GM13977 (cell line): ENCODE measurements at regions not wholly inside any gene's neighbourhood (a gene's known extent, or its start where the extent isn't known, plus 50 kb on each side); places are given as distances from the start of the nearest gene placed in this dataset.

ENCODE experiments used
- DNase-seq: peaks from one replicate; pipeline ENCODE4 v3.0.0; 2012; ENCODE audit warnings: low spot score
- CTCF ChIP-seq: IDR thresholded peaks from 2 replicates; pipeline ENCODE4 v1.5.1; 2012; ENCODE audit warnings: mild to moderate bottlenecking, control low read depth; ENCODE audit not compliant: insufficient read depth; ENCODE audit errors: extremely low read depth, missing control alignments
- in situ Hi-C: fragments of 300-500 bp; cut with MboI; formaldehyde crosslinking; loops from one replicate; pipeline ENCODE4 v1.12.0; 2022; ENCODE audit warnings: low sequenced_read_pairs, low pct_unique_long_range_greater_than_20kb, mixed read lengths, inconsistent platforms; ENCODE audit not compliant: unreplicated experiment

- DNase-seq, result no peak
- in situ Hi-C loops, result no loop called here
- no peak for TF ChIP-seq CTCF
Measured at GRCh38 chrX:123807835-123808416, 51.9 kb upstream of the XIAP start.

- DNase-seq, result no peak
- no peak for TF ChIP-seq CTCF
- in situ Hi-C loops, result no loop called here
Measured at GRCh38 chrX:123809854-123810375, 49.9 kb upstream of the XIAP start.
